SK-N-MC (cell line): ENCODE measurements at regions not wholly inside any gene's neighbourhood (a gene's known extent, or its start where the extent isn't known, plus 50 kb on each side); places are given as distances from the start of the nearest gene placed in this dataset.

Source experiments
- EZH2 ChIP-seq: fragments of 200-600 bp; sonication (generic); IDR thresholded peaks from one replicate; pipeline ENCODE4 v1.6.1; 2017; ENCODE audit warnings: antibody characterized with exemption
- POLR2AphosphoS5 ChIP-seq: IDR thresholded peaks from 2 replicates; pipeline ENCODE4 v1.6.1; 2012; ENCODE audit warnings: mild to moderate bottlenecking, low read depth, low read length, borderline replicate concordance

- TF ChIP-seq EZH2 (no peak), POLR2AphosphoS5 (no peak)
Observed at GRCh38 chr6:27136077-27136644, 111.3 kb upstream of the PRSS16 start.
